SK-N-SH (cell line): ENCODE measurements at regions not wholly inside any gene's neighbourhood (a gene's known extent, or its start where the extent isn't known, plus 50 kb on each side); places are given as distances from the start of the nearest gene placed in this dataset.

Experiments
- CTCF ChIA-PET: fragments of 300-600, 350-600 bp; formaldehyde crosslinking; extraction: SDS; loops from one replicate; lab custom pipeline; 2021; lab: Yijun Ruan, JAX
- POLR2A ChIA-PET: fragments of 350-600 bp; sonication (Branson Sonifier 250); formaldehyde crosslinking; extraction: SDS; loops from one replicate; lab custom pipeline; 2020; ENCODE audit warnings: antibody characterized with exemption, inconsistent platforms; lab: Yijun Ruan, JAX
- DNase-seq: peaks from one replicate; pipeline ENCODE4 v3.0.0; 2012
- H2AFZ ChIP-seq: fragments of 200-600 bp; sonication (generic); 2 replicates; pipeline ENCODE4 v1.8.1; 2016; ENCODE audit warnings: antibody characterized with exemption, mild to moderate bottlenecking, low read depth
- H3F3A ChIP-seq: fragments of 200-600 bp; sonication (generic); replicated peaks from 2 replicates; pipeline ENCODE3; 2016; ENCODE audit warnings: antibody characterized with exemption, mild to moderate bottlenecking; ENCODE audit not compliant: insufficient read depth
- H3K27ac ChIP-seq, 2 experiments: fragments of 200-500 bp in 1 of 2; fragments of 200-600 bp in 1 of 2; sonication (Bioruptor generic) in 1 of 2; sonication (generic), shearing (Covaris generic) in 1 of 2; 2 replicates each; pipeline versions ENCODE4 v1.5.1 to v1.6.1; 2014 to 2016; ENCODE audit warnings: low read depth in 2 of 2, inconsistent platforms in 1 of 2, low read length in 1 of 2, mild to moderate bottlenecking in 1 of 2, mixed read lengths in 1 of 2
- H3K27me3 ChIP-seq: fragments of 200-600 bp; sonication (generic), shearing (Covaris generic); 2 replicates; pipeline ENCODE4 v1.6.1; 2016; ENCODE audit warnings: mixed run types; ENCODE audit not compliant: insufficient read depth
- H3K36me3 ChIP-seq, 2 experiments: fragments of 200-500 bp in 1 of 2; fragments of 200-600 bp in 1 of 2; sonication (Bioruptor generic) in 1 of 2; sonication (generic) in 1 of 2; replicated peaks in 1 of 2; 2 replicates each; pipeline versions ENCODE3 to v1.5.1; 2014 to 2016; ENCODE audit warnings: low read length in 1 of 2, mild to moderate bottlenecking in 1 of 2; ENCODE audit not compliant: insufficient read depth in 2 of 2, control insufficient read depth in 1 of 2
- H3K4me1 ChIP-seq, 2 experiments: fragments of 200-500 bp in 1 of 2; fragments of 200-600 bp in 1 of 2; sonication (Bioruptor generic) in 1 of 2; sonication (generic), shearing (Covaris generic) in 1 of 2; 2 replicates each; pipeline versions ENCODE4 v1.5.1 to v1.6.1; 2014 to 2016; ENCODE audit warnings: low read depth in 1 of 2, low read length in 1 of 2, mixed run types in 1 of 2; ENCODE audit not compliant: insufficient read depth in 2 of 2, control insufficient read depth in 1 of 2
- H3K4me2 ChIP-seq: fragments of 200-600 bp; sonication (generic), shearing (Covaris generic); 2 replicates; pipeline ENCODE4 v1.6.1; 2017; ENCODE audit warnings: mixed run types
- H3K4me3 ChIP-seq, 2 experiments: fragments of 200-500 bp in 1 of 2; fragments of 200-600 bp in 1 of 2; sonication (Bioruptor generic) in 1 of 2; sonication (generic), shearing (Covaris generic) in 1 of 2; 2 replicates each; pipeline versions ENCODE4 v1.5.1 to v1.8.1; 2014 to 2016; ENCODE audit warnings: low read depth in 2 of 2, inconsistent platforms in 1 of 2, low read length in 1 of 2, mild to moderate bottlenecking in 1 of 2, mixed read lengths in 1 of 2, moderate library complexity in 1 of 2
- H3K79me2 ChIP-seq: fragments of 200-600 bp; sonication (generic); 2 replicates; pipeline ENCODE4 v1.8.1; 2017; ENCODE audit warnings: mild to moderate bottlenecking; ENCODE audit not compliant: insufficient read depth
- H3K9ac ChIP-seq: fragments of 200-600 bp; sonication (generic); 2 replicates; pipeline ENCODE4 v1.6.1; 2017; ENCODE audit warnings: mixed run types
- H3K9me2 ChIP-seq: fragments of 200-600 bp; sonication (generic); 2 replicates; pipeline ENCODE4 v1.6.1; 2017; ENCODE audit warnings: mixed run types
- H3K9me3 ChIP-seq: fragments of 200-600 bp; sonication (generic); 2 replicates; pipeline ENCODE4 v1.6.1; 2017; ENCODE audit warnings: mixed run types, mild to moderate bottlenecking, moderate library complexity
- H4K20me1 ChIP-seq: fragments of 200-600 bp; sonication (generic); 2 replicates; pipeline ENCODE4 v1.6.1; 2017; ENCODE audit warnings: mild to moderate bottlenecking, mixed run types; ENCODE audit not compliant: insufficient read depth
- EP300 ChIP-seq, 2 experiments: IDR thresholded peaks; 2 replicates each; pipeline versions ENCODE4 v1.4.0 to v1.6.1; 2012; ENCODE audit warnings: borderline replicate concordance in 1 of 2, low read depth in 1 of 2, low read length in 1 of 2
- FOSL2 ChIP-seq: IDR thresholded peaks from 2 replicates; pipeline ENCODE4 v1.4.0; 2012; ENCODE audit warnings: low read depth, mild to moderate bottlenecking, moderate library complexity, borderline replicate concordance
- FOXM1 ChIP-seq: IDR thresholded peaks from 2 replicates; pipeline ENCODE4 v1.4.0; 2012; ENCODE audit warnings: low read depth, mild to moderate bottlenecking
- GABPA ChIP-seq: IDR thresholded peaks from 2 replicates; pipeline ENCODE4 v1.4.0; 2012; ENCODE audit warnings: low read depth, mild to moderate bottlenecking
- MEF2A ChIP-seq: IDR thresholded peaks from 2 replicates; pipeline ENCODE4 v1.4.0; 2012; ENCODE audit warnings: low read depth, borderline replicate concordance
- NFIC ChIP-seq: IDR thresholded peaks from 2 replicates; pipeline ENCODE4 v1.4.0; 2012; ENCODE audit warnings: borderline replicate concordance
- RAD21 ChIP-seq: IDR thresholded peaks from 2 replicates; pipeline ENCODE4 v1.6.1; 2012; ENCODE audit warnings: mild to moderate bottlenecking, low read length
- RFX5 ChIP-seq: IDR thresholded peaks from 2 replicates; pipeline ENCODE4 v1.6.1; 2012; ENCODE audit warnings: mild to moderate bottlenecking, improper control_type of control experiment, low read length
- RXRA ChIP-seq: IDR thresholded peaks from 2 replicates; pipeline ENCODE4 v1.4.0; 2012; ENCODE audit warnings: low read depth, mild to moderate bottlenecking, borderline replicate concordance
- SMC3 ChIP-seq: IDR thresholded peaks from 2 replicates; pipeline ENCODE4 v1.6.1; 2012; ENCODE audit warnings: low read depth, low read length, improper control_type of control experiment
- TCF12 ChIP-seq: IDR thresholded peaks from 2 replicates; pipeline ENCODE4 v1.4.0; 2012
- TEAD4 ChIP-seq: IDR thresholded peaks from 2 replicates; pipeline ENCODE4 v1.4.0; 2012; ENCODE audit warnings: mild to moderate bottlenecking, borderline replicate concordance; ENCODE audit not compliant: insufficient read depth
- WGBS: methylation state at CpG from one replicate; pipeline ENCODE4 v1.1.6; 2017; ENCODE audit warnings: low lambda C conversion rate; 5-methylcytosine and 5-hydroxymethylcytosine counted together
- TF ChIP-seq, protein P1 (sequence below): IDR thresholded peaks from 2 replicates; pipeline ENCODE4 v1.4.0; 2012; ENCODE audit warnings: low read depth
- TF ChIP-seq, protein P2 (sequence below): fragments of 150-350 bp; IDR thresholded peaks from 2 replicates; pipeline ENCODE4 v1.6.1; 2017; ENCODE audit warnings: antibody characterized with exemption, low read length, low read depth, borderline replicate concordance

DNA sequence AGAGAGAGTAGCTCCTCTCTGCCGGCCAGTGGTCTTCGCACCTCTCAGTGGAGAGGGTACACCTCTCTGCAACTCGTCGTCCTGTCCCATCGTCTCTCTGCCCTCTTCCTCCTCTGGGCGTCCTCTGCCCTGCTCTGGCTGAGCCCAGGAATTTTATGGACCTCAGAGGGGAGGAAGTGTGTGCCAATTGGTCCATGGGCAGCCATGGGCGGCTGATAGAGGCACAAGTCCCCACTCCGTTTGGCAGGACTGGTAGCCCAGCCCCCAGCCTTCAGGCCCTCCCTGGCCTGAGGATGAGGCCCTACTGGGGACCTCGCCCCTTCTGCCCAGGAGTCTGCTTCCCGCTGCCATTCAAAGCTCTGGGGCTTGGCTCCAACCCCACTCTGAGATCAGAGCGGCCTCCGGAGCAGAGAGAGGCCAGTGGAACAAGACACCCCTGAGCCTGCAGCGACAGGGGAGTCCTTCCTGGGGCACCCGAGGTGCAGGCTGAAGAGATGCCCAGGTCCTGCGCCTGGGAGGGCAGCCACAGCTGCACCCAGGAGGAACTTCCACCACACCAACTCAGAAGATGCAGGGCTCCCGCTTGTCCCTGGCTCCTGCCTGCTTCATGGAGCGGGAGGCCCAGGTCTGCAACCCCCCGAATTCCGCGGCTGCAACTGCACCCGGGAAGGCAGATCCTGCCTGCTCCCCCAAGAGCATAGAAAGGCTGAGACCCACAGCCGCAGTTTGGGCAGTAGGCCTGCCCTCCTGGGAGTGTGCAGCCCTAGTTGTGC lies 659.9 kb downstream of the KCNT2 start:
- WGBS: 68% methylated on average over 8 of the region's 22 CpGs
- Histone ChIP-seq H3K9me2 (no peaks in the 10 kb centered on the region), H3K4me3 (no peak overlapping the region), H3K4me1 (peaks cover 0 to 3% of the 10 kb centered on the region in 2 experiments; a peak in 1 of 4 replicates), H3K27ac (no peak overlapping the region), H4K20me1 (no peaks in the 10 kb centered on the region), H2AFZ (no peak overlapping the region), H3K4me2 (no peak overlapping the region), H3K9me3 (no peaks in the 10 kb centered on the region), H3K27me3 (no peaks in the 10 kb centered on the region), H3F3A (no peaks in the 10 kb centered on the region), H3K79me2 (no peaks in the 10 kb centered on the region), H3K9ac (no peak overlapping the region), H3K36me3 (no peaks in the 10 kb centered on the region)
- POLR2A ChIA-PET: no interaction called here
- TF ChIP-seq FOSL2: no peak
- TF ChIP-seq, protein P1, sequence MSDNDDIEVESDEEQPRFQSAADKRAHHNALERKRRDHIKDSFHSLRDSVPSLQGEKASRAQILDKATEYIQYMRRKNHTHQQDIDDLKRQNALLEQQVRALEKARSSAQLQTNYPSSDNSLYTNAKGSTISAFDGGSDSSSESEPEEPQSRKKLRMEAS: no peak
- no peak for TF ChIP-seq SMC3
- TF ChIP-seq MEF2A: no peak
- no peak for TF ChIP-seq NFIC
- no peak for TF ChIP-seq EP300 (IDR thresholded peaks at IDR 0.05; ENCODE audit: borderline replicate concordance in 1 of 2, low read depth in 1 of 2, low read length in 1 of 2)
- no peak for TF ChIP-seq TCF12
- TF ChIP-seq TEAD4: no peak
- TF ChIP-seq GABPA: no peak
- DNase-seq: no peak
- CTCF ChIA-PET: interaction anchor here (1.0 kb wide), 1 partner anchor 55 kb away, joined by 3 read pairs; no protein-coding TSS in a partner anchor

DNA sequence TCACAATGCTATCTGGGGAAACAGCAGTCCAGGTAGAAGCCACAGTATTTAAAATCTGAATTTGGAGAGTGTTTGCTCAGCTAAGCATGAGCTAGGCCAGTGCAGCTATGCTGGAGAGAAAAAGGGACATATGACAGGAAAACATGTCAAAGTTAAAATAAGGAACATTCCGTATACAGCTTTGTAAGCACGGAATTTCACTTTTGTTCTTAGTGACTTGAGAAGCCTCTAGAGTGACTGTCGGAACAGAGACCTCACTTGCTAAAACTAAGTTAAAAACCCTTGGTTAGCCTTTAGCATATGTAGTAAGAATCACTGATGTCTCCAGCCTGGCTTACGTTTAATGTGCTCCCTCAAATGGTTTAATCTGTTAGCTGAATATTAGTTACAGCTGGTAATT lies 661.7 kb downstream of the KCNT2 start:
- no peaks in the 10 kb centered on the region for H3K36me3 ChIP-seq
- H3K4me2 ChIP-seq: no peak overlapping the region
- no peaks in the 10 kb centered on the region for H3F3A ChIP-seq
- no peaks in the 10 kb centered on the region for H3K27me3 ChIP-seq
- WGBS: 82% methylated on average over 4 of the region's 4 CpGs
- TF ChIP-seq FOXM1 (no peak), RAD21 (no peak), RFX5 (no peak), RXRA (no peak)
- TF ChIP-seq, protein P2, sequence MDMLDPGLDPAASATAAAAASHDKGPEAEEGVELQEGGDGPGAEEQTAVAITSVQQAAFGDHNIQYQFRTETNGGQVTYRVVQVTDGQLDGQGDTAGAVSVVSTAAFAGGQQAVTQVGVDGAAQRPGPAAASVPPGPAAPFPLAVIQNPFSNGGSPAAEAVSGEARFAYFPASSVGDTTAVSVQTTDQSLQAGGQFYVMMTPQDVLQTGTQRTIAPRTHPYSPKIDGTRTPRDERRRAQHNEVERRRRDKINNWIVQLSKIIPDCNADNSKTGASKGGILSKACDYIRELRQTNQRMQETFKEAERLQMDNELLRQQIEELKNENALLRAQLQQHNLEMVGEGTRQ: no peak
- H4K20me1 ChIP-seq: no peaks in the 10 kb centered on the region
- CTCF ChIA-PET: interaction anchor here (0.7 to 0.9 kb wide), 2 partner anchors 13 to 37 kb away, joined by 3 read pairs; no protein-coding TSS in a partner anchor
- no peak for DNase-seq
- no peaks in the 10 kb centered on the region for H3K9me2 ChIP-seq
- peaks cover 0 to 3% of the 10 kb centered on the region in 2 experiments; a peak in 1 of 4 replicates for H3K4me1 ChIP-seq
- no peak overlapping the region for H3K4me3 ChIP-seq
- no peak overlapping the region for H3K9ac ChIP-seq
- no peak overlapping the region for H3K27ac ChIP-seq
- no peaks in the 10 kb centered on the region for H3K79me2 ChIP-seq
- H3K9me3 ChIP-seq: no peaks in the 10 kb centered on the region
- POLR2A ChIA-PET: no interaction called here
- no peak overlapping the region for H2AFZ ChIP-seq
